A549 (cell line): ENCODE measurements at regions not wholly inside any gene's neighbourhood (a gene's known extent, or its start where the extent isn't known, plus 50 kb on each side); places are given as distances from the start of the nearest gene placed in this dataset.

Experiments
- CTCF ChIP-seq: fragments of >200 bp; sonication (Bioruptor Twin); formaldehyde crosslinking; IDR thresholded peaks from 3 replicates; pipeline ENCODE4 v1.5.1; 2016
- HDAC2 ChIP-seq: fragments of 200-600 bp; sonication (generic); IDR thresholded peaks from 2 replicates; pipeline ENCODE4 v1.6.1; 2016
- MAFK ChIP-seq: fragments of 450-650 bp; IDR thresholded peaks from 2 replicates; pipeline ENCODE4 v1.6.1; 2014; ENCODE audit not compliant: partially characterized antibody
- POLR2A ChIP-seq: IDR thresholded peaks from 2 replicates; pipeline ENCODE4 v1.6.1; 2012; ENCODE audit warnings: mild to moderate bottlenecking, low read length
- RARB ChIP-seq: fragments of 250-450 bp; sonication (Bioruptor Pico); IDR thresholded peaks from 2 replicates; pipeline ENCODE4 v1.8.0; 2021; ENCODE audit warnings: mild to moderate bottlenecking, moderate library complexity
- TF ChIP-seq, protein P1 (sequence below): fragments of 200-600 bp; sonication (generic); IDR thresholded peaks from 2 replicates; pipeline ENCODE4 v1.6.1; 2016; ENCODE audit warnings: antibody characterized with exemption, mild to moderate bottlenecking, moderate library complexity

- no peak for TF ChIP-seq CTCF
- no peak for TF ChIP-seq RARB (CRISPR knock-in tag)
- TF ChIP-seq POLR2A: no peak
- no peak for TF ChIP-seq MAFK
- TF ChIP-seq HDAC2: no peak
- TF ChIP-seq, protein P1, sequence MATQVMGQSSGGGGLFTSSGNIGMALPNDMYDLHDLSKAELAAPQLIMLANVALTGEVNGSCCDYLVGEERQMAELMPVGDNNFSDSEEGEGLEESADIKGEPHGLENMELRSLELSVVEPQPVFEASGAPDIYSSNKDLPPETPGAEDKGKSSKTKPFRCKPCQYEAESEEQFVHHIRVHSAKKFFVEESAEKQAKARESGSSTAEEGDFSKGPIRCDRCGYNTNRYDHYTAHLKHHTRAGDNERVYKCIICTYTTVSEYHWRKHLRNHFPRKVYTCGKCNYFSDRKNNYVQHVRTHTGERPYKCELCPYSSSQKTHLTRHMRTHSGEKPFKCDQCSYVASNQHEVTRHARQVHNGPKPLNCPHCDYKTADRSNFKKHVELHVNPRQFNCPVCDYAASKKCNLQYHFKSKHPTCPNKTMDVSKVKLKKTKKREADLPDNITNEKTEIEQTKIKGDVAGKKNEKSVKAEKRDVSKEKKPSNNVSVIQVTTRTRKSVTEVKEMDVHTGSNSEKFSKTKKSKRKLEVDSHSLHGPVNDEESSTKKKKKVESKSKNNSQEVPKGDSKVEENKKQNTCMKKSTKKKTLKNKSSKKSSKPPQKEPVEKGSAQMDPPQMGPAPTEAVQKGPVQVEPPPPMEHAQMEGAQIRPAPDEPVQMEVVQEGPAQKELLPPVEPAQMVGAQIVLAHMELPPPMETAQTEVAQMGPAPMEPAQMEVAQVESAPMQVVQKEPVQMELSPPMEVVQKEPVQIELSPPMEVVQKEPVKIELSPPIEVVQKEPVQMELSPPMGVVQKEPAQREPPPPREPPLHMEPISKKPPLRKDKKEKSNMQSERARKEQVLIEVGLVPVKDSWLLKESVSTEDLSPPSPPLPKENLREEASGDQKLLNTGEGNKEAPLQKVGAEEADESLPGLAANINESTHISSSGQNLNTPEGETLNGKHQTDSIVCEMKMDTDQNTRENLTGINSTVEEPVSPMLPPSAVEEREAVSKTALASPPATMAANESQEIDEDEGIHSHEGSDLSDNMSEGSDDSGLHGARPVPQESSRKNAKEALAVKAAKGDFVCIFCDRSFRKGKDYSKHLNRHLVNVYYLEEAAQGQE: no peak
Measured at GRCh38 chr3:181212271-181212670, 222.7 kb upstream of the DNAJC19 start.
